H9 (cell line): ENCODE measurements at regions not wholly inside any gene's neighbourhood (a gene's known extent, or its start where the extent isn't known, plus 50 kb on each side); places are given as distances from the start of the nearest gene placed in this dataset.

ENCODE experiments used
- DNase-seq: peaks from one replicate; pipeline ENCODE4 v3.0.0-alpha.2; 2017
- H2AFZ ChIP-seq: one replicate; pipeline ENCODE4 v1.6.1; 2013; ENCODE audit warnings: mild to moderate bottlenecking, low read length, control low read depth, moderate library complexity
- H2AK5ac ChIP-seq: 2 replicates; pipeline ENCODE4 v1.6.1; 2013; ENCODE audit warnings: low read length, control low read depth, mixed read lengths; ENCODE audit not compliant: insufficient read length
- H2BK120ac ChIP-seq: one replicate; pipeline ENCODE4 v1.6.1; 2013; ENCODE audit warnings: low read depth, mild to moderate bottlenecking, low read length, control low read depth, inconsistent platforms; ENCODE audit not compliant: poor library complexity, severe bottlenecking
- H2BK12ac ChIP-seq: 2 replicates; pipeline ENCODE4 v1.6.1; 2013; ENCODE audit warnings: low read length, control low read depth, mixed read lengths, low read depth; ENCODE audit not compliant: insufficient read length
- H2BK15ac ChIP-seq: 2 replicates; pipeline ENCODE4 v1.6.1; 2013; ENCODE audit warnings: low read depth, low read length, control low read depth
- H2BK20ac ChIP-seq: one replicate; pipeline ENCODE4 v1.6.1; 2013; ENCODE audit warnings: low read depth, mild to moderate bottlenecking, low read length, control low read depth, inconsistent platforms; ENCODE audit not compliant: poor library complexity, severe bottlenecking
- H2BK5ac ChIP-seq: 2 replicates; pipeline ENCODE4 v1.6.1; 2013; ENCODE audit warnings: low read length, control low read depth, mixed read lengths; ENCODE audit not compliant: insufficient read length
- H3K14ac ChIP-seq: 2 replicates; pipeline ENCODE4 v1.6.1; 2013; ENCODE audit warnings: low read length, control low read depth; ENCODE audit not compliant: insufficient read depth
- H3K18ac ChIP-seq: 2 replicates; pipeline ENCODE4 v1.6.1; 2013; ENCODE audit warnings: low read depth, mild to moderate bottlenecking, mixed read lengths, low read length, control low read depth; ENCODE audit not compliant: insufficient read length
- H3K23ac ChIP-seq: 2 replicates; pipeline ENCODE4 v1.6.1; 2013; ENCODE audit warnings: low read length, control low read depth, mixed read lengths, low read depth; ENCODE audit not compliant: insufficient read length
- H3K23me2 ChIP-seq: 2 replicates; pipeline ENCODE4 v1.6.1; 2013; ENCODE audit warnings: low read depth, mild to moderate bottlenecking, mixed read lengths, low read length, control low read depth; ENCODE audit not compliant: insufficient read length, poor library complexity, severe bottlenecking
- H3K27ac ChIP-seq: 2 replicates; pipeline ENCODE4 v1.5.1; 2013; ENCODE audit warnings: low read length, control low read depth, mixed read lengths, low read depth; ENCODE audit not compliant: insufficient read length
- H3K27me3 ChIP-seq: 2 replicates; pipeline ENCODE4 v1.6.1; 2013; ENCODE audit warnings: low read length, control low read depth, inconsistent platforms; ENCODE audit not compliant: insufficient read depth
- H3K4ac ChIP-seq: 2 replicates; pipeline ENCODE4 v1.6.1; 2013; ENCODE audit warnings: low read depth, mild to moderate bottlenecking, control low read depth, inconsistent platforms, low read length, moderate library complexity
- H3K4me1 ChIP-seq: 2 replicates; pipeline ENCODE4 v1.6.1; 2013; ENCODE audit warnings: low read length, control low read depth, inconsistent platforms; ENCODE audit not compliant: insufficient read depth
- H3K4me2 ChIP-seq: 2 replicates; pipeline ENCODE4 v1.6.1; 2013; ENCODE audit warnings: low read length, control low read depth, mixed read lengths; ENCODE audit not compliant: insufficient read length, insufficient read depth
- H3K56ac ChIP-seq: 2 replicates; pipeline ENCODE4 v1.6.1; 2013; ENCODE audit warnings: low read depth, mild to moderate bottlenecking, mixed read lengths, low read length, control low read depth; ENCODE audit not compliant: insufficient read length
- H3K79me1 ChIP-seq: 2 replicates; pipeline ENCODE4 v1.6.1; 2013; ENCODE audit warnings: low read depth, mild to moderate bottlenecking, moderate library complexity, low read length, control low read depth, inconsistent platforms; ENCODE audit not compliant: insufficient read depth, poor library complexity, severe bottlenecking
- H3K79me2 ChIP-seq: 2 replicates; pipeline ENCODE4 v1.6.1; 2013; ENCODE audit warnings: low read length, control low read depth, inconsistent platforms; ENCODE audit not compliant: insufficient read depth
- H3K9ac ChIP-seq: 2 replicates; pipeline ENCODE4 v1.6.1; 2013; ENCODE audit warnings: low read length, control low read depth, mixed read lengths; ENCODE audit not compliant: insufficient read length; ENCODE audit errors: extremely low read depth
- H3K9me3 ChIP-seq: one replicate; pipeline ENCODE4 v1.6.1; 2013; ENCODE audit warnings: low read depth, low read length, inconsistent platforms; ENCODE audit not compliant: control insufficient read depth
- H3T11ph ChIP-seq: one replicate; pipeline ENCODE4 v1.6.1; 2013; ENCODE audit warnings: mild to moderate bottlenecking, low read length, control low read depth, inconsistent platforms
- H4K20me1 ChIP-seq: one replicate; pipeline ENCODE4 v1.6.1; 2013; ENCODE audit not compliant: control insufficient read depth, insufficient read length, insufficient read depth
- H4K5ac ChIP-seq: 2 replicates; pipeline ENCODE4 v1.6.1; 2013; ENCODE audit warnings: low read depth, mild to moderate bottlenecking, mixed read lengths, low read length, control low read depth; ENCODE audit not compliant: insufficient read length
- H4K8ac ChIP-seq: replicated peaks from 2 replicates; pipeline ENCODE4 v1.6.1; 2013; ENCODE audit warnings: low read length, control low read depth, mixed read lengths, low read depth; ENCODE audit not compliant: insufficient read length
- H4K91ac ChIP-seq: 2 replicates; pipeline ENCODE4 v1.6.1; 2013; ENCODE audit warnings: low read depth, mild to moderate bottlenecking, moderate library complexity, mixed read lengths, low read length, control low read depth; ENCODE audit not compliant: insufficient read length
- H3K27ac Mint-ChIP-seq, 3 experiments: 2 replicates in 2 of 3; 3 replicates in 1 of 3; pipeline ENCODE4 v1.8.0; 2020 to 2021; ENCODE audit warnings: mixed read lengths in 3 of 3, mild to moderate bottlenecking in 1 of 3, moderate library complexity in 1 of 3
- H3K27me3 Mint-ChIP-seq: 2 replicates; pipeline ENCODE4 v1.8.0; 2021; ENCODE audit warnings: low read depth, mild to moderate bottlenecking, moderate library complexity, mixed read lengths
- H3K36me3 Mint-ChIP-seq, 3 experiments: 2 replicates in 2 of 3; 3 replicates in 1 of 3; pipeline ENCODE4 v1.8.0; 2020 to 2021; ENCODE audit warnings: low read depth in 3 of 3, mixed read lengths in 3 of 3; ENCODE audit not compliant: insufficient read depth in 1 of 3
- H3K4me1 Mint-ChIP-seq, 2 experiments: 2 replicates each; pipeline ENCODE4 v1.8.0; 2020; ENCODE audit warnings: mixed read lengths in 2 of 2
- H3K4me3 Mint-ChIP-seq, 2 experiments: 2 replicates in 1 of 2; 3 replicates in 1 of 2; pipeline ENCODE4 v1.8.0; 2020 to 2021; ENCODE audit warnings: mild to moderate bottlenecking in 2 of 2, mixed read lengths in 2 of 2, moderate library complexity in 1 of 2
- H3K9me3 Mint-ChIP-seq, 2 experiments: 2 replicates in 1 of 2; 3 replicates in 1 of 2; pipeline ENCODE4 v1.8.0; 2020; ENCODE audit warnings: mild to moderate bottlenecking in 2 of 2, mixed read lengths in 2 of 2, moderate library complexity in 1 of 2
- WGBS: extraction: QIAGEN DNeasy Blood & Tissue Kit; methylation state at CpG from one replicate; pipeline ENCODE4 v1.1.7; 2013; ENCODE audit warnings: missing lambda C conversion rate, low lambda C conversion rate, mixed read lengths; ENCODE audit not compliant: insufficient read length; ENCODE audit errors: extremely low coverage; 5-methylcytosine and 5-hydroxymethylcytosine counted together
- TF ChIP-seq, protein P1 (sequence below): fragments of 200-600 bp; sonication (generic); conservative IDR thresholded peaks from 3 replicates; pipeline ENCODE4 v1.8.0; 2021; ENCODE audit warnings: antibody characterized with exemption, mild to moderate bottlenecking

GRCh38 chr2:188117706-188118105, 174.0 kb upstream of the GULP1 start:
- H2BK15ac ChIP-seq: no peak overlapping the region
- H2BK5ac ChIP-seq: no peak overlapping the region
- H3K27ac ChIP-seq: no peak overlapping the region
- no peak overlapping the region for H3K4ac ChIP-seq
- H4K5ac ChIP-seq: no peak overlapping the region
- H3K9ac ChIP-seq: no peak overlapping the region
- no peak overlapping the region for H3K56ac ChIP-seq
- TF ChIP-seq, protein P1, sequence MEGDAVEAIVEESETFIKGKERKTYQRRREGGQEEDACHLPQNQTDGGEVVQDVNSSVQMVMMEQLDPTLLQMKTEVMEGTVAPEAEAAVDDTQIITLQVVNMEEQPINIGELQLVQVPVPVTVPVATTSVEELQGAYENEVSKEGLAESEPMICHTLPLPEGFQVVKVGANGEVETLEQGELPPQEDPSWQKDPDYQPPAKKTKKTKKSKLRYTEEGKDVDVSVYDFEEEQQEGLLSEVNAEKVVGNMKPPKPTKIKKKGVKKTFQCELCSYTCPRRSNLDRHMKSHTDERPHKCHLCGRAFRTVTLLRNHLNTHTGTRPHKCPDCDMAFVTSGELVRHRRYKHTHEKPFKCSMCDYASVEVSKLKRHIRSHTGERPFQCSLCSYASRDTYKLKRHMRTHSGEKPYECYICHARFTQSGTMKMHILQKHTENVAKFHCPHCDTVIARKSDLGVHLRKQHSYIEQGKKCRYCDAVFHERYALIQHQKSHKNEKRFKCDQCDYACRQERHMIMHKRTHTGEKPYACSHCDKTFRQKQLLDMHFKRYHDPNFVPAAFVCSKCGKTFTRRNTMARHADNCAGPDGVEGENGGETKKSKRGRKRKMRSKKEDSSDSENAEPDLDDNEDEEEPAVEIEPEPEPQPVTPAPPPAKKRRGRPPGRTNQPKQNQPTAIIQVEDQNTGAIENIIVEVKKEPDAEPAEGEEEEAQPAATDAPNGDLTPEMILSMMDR: no peak
- H3K9me3 Mint-ChIP-seq: peaks cover 0 to 3% of the 10 kb centered on the region in 2 experiments; a peak in 2 of 5 replicates
- H3K9me3 ChIP-seq: no peaks in the 10 kb centered on the region
- H4K20me1 ChIP-seq: no peaks in the 10 kb centered on the region
- no peaks in the 10 kb centered on the region for H3K23me2 ChIP-seq
- H3K79me1 ChIP-seq: no peaks in the 10 kb centered on the region
- WGBS: no CpG with 5 or more reads among the region's 2 CpGs
- no peak overlapping the region for H2AFZ ChIP-seq
- H3K4me1 Mint-ChIP-seq: peaks cover 4 to 5% of the 10 kb centered on the region in 2 experiments; a peak in 2 of 4 replicates
- no peak overlapping the region for H3T11ph ChIP-seq
- no peak overlapping the region for H4K91ac ChIP-seq
- no peak overlapping the region for H3K27ac Mint-ChIP-seq
- no peaks in the 10 kb centered on the region for H3K4me1 ChIP-seq
- H3K4me2 ChIP-seq: no peak overlapping the region
- no peaks in the 10 kb centered on the region for H3K79me2 ChIP-seq
- peaks cover 0 to 9% (median 2%) of the 10 kb centered on the region in 3 experiments; a peak in 3 of 7 replicates for H3K36me3 Mint-ChIP-seq
- no peak overlapping the region for H4K8ac ChIP-seq
- DNase-seq: no peak
- H2BK120ac ChIP-seq: no peak overlapping the region
- H2AK5ac ChIP-seq: no peak overlapping the region
- H3K4me3 Mint-ChIP-seq: no peak overlapping the region
- H3K23ac ChIP-seq: no peak overlapping the region
- H2BK12ac ChIP-seq: no peak overlapping the region
- H3K14ac ChIP-seq: no peak overlapping the region
- H3K18ac ChIP-seq: no peak overlapping the region
- H2BK20ac ChIP-seq: no peak overlapping the region
- H3K27me3 ChIP-seq: no peaks in the 10 kb centered on the region
- no peaks in the 10 kb centered on the region for H3K27me3 Mint-ChIP-seq
